ENCODE measurements at regions not wholly inside any gene's neighbourhood (a gene's known extent, or its start where the extent isn't known, plus 50 kb on each side); places are given as distances from the start of the nearest gene placed in this dataset.
A peak's percentile ranks its signal among the peaks of the same experiment; 100 is the strongest.

- DNase-seq, result no peak
Measured at GRCh38 chr22:48586799-48587185, 1240.9 kb downstream of the BRD1 start.

GRCh38 chr22:48585916-48586798, 1241.5 kb downstream of the BRD1 start:
- DNase-seq, result no peak

- no peak for DNase-seq
Measured at GRCh38 chr22:48584170-48584569, 1243.5 kb downstream of the BRD1 start.

- peak; percentile 29 for DNase-seq
Measured at GRCh38 chr22:48581796-48582469, 1245.7 kb downstream of the BRD1 start.

GRCh38 chr22:48581205-48581766, 1246.4 kb downstream of the BRD1 start:
- no peak for DNase-seq

- DNase-seq, result no peak
Measured at GRCh38 chr22:48580481-48580970, 1247.1 kb downstream of the BRD1 start.

- DNase-seq, result no peak
Measured at GRCh38 chr22:48579928-48580309, 1247.8 kb downstream of the BRD1 start.

- DNase-seq, result no peak
Measured at GRCh38 chr22:48579043-48579927, 1248.4 kb downstream of the BRD1 start.

- no peak for DNase-seq
Measured at GRCh38 chr22:48578138-48579042, 1249.3 kb downstream of the BRD1 start.

GRCh38 chr22:48577691-48578090, 1250.0 kb downstream of the BRD1 start:
- no peak for DNase-seq

- peak; percentile 20 for DNase-seq
Measured at GRCh38 chr22:48577014-48577690, 1250.5 kb downstream of the BRD1 start.

- peak; percentile 26 for DNase-seq
Measured at GRCh38 chr22:48576333-48577013, 1251.2 kb downstream of the BRD1 start.

GRCh38 chr22:48575618-48576332, 1251.9 kb downstream of the BRD1 start:
- no peak for DNase-seq

GRCh38 chr22:48574776-48575617, 1252.7 kb downstream of the BRD1 start:
- DNase-seq, result peak; percentile 78

GRCh38 chr22:48573766-48574165, 1253.9 kb downstream of the BRD1 start:
- DNase-seq, result no peak

- no peak for DNase-seq
Measured at GRCh38 chr22:48572951-48573350, 1254.7 kb downstream of the BRD1 start.

GRCh38 chr22:48570912-48571311, 1256.8 kb downstream of the BRD1 start:
- DNase-seq, result no peak

- no peak for DNase-seq
Measured at GRCh38 chr22:48569476-48570233, 1258.0 kb downstream of the BRD1 start.

Measured in NCI-H345 (cell line).